ENCODE measurements at regions not wholly inside any gene's neighbourhood (a gene's known extent, or its start where the extent isn't known, plus 50 kb on each side); places are given as distances from the start of the nearest gene placed in this dataset.

- Histone ChIP-seq H3K27me3 (replicated peaks in 1 of 4; ENCODE audit: control insufficient read depth in 3 of 4, extremely low read depth in 1 of 4, insufficient read depth in 3 of 4, low read length in 3 of 4) (no peaks in the 10 kb centered on the region), H2AK5ac (ENCODE audit: low read depth, low read length) (no peak overlapping the region), H3K56ac (replicated peaks; ENCODE audit: insufficient read length, low read depth, low read length) (no peak overlapping the region), H3K79me1 (ENCODE audit: low read depth, low read length) (no peaks in the 10 kb centered on the region), H3K14ac (ENCODE audit: insufficient read length) (no peak overlapping the region), H4K20me1 (replicated peaks in 1 of 2; ENCODE audit: control insufficient read depth in 1 of 2, insufficient read depth in 2 of 2, low read length in 2 of 2) (no peaks in the 10 kb centered on the region), H3K4me2 (ENCODE audit: insufficient read depth in 1 of 2, low read depth in 2 of 2, low read length in 2 of 2) (no peak overlapping the region), H3K18ac (ENCODE audit: extremely low read depth, low read length) (no peak overlapping the region), H4K8ac (ENCODE audit: extremely low read depth, insufficient read depth, low read length) (no peak overlapping the region), H2BK5ac (ENCODE audit: low read depth, low read length) (no peak overlapping the region), H3K9ac (replicated peaks in 1 of 4; ENCODE audit: extremely low read depth in 1 of 4, low read depth in 3 of 4, low read length in 3 of 4) (no peak overlapping the region), H3K27ac (ENCODE audit: low read depth, low read length) (no peak overlapping the region), H2AFZ (ENCODE audit: low read length) (no peak overlapping the region), H3K79me2 (ENCODE audit: control insufficient read depth in 1 of 2, insufficient read depth in 2 of 2, low read length in 2 of 2) (no peaks in the 10 kb centered on the region), H3K4ac (replicated peaks; ENCODE audit: insufficient read length, low read depth, low read length) (no peak overlapping the region), H3K9me3 (ENCODE audit: insufficient read depth in 2 of 2, low read depth in 1 of 2, low read length in 1 of 2) (no peaks in the 10 kb centered on the region), H4K5ac (ENCODE audit: insufficient read length, low read depth, low read length) (no peak overlapping the region), H3K23ac (ENCODE audit: insufficient read length) (no peak overlapping the region), H3K23me2 (ENCODE audit: low read depth, low read length) (no peaks in the 10 kb centered on the region), H4K91ac (replicated peaks; ENCODE audit: insufficient read length, low read length) (no peak overlapping the region), H2BK120ac (replicated peaks; ENCODE audit: low read depth, low read length) (no peak overlapping the region), H2BK20ac (ENCODE audit: low read length) (no peak overlapping the region), H3K4me3 (ENCODE audit: extremely low read depth in 1 of 4, insufficient read depth in 2 of 4, low read depth in 3 of 4, low read length in 4 of 4) (no peak overlapping the region), H2BK15ac (ENCODE audit: low read length) (no peak overlapping the region), H3K36me3 (ENCODE audit: control insufficient read depth in 2 of 4, insufficient read depth in 4 of 4, low read length in 3 of 4) (no peaks in the 10 kb centered on the region), H3K4me1 (replicated peaks in 1 of 4; ENCODE audit: control insufficient read depth in 3 of 4, insufficient read depth in 4 of 4, low read length in 3 of 4) (no peaks in the 10 kb centered on the region), H2BK12ac (ENCODE audit: low read depth, low read length) (no peak overlapping the region)
- FAIRE-seq, result no peak
- 87% methylated on average over 3 of the region's 3 CpGs; no CpG with 5 or more reads in 1 of the 2 experiments for WGBS, 2 experiments (ENCODE audit: extremely low coverage in 1 of 2, insufficient coverage in 1 of 2, insufficient read length in 1 of 2, insufficient replicate concordance in 2 of 2, low coverage in 1 of 2, low lambda C conversion rate in 2 of 2, missing lambda C conversion rate in 1 of 2)
- POLR2A ChIA-PET (ENCODE audit: partially characterized antibody), result no interaction called here
- no peak for TF ChIP-seq RXRA (IDR thresholded peaks at IDR 0.05; ENCODE audit: insufficient read depth, low read depth, low read length)
- CTCF ChIA-PET (ENCODE audit: partially characterized antibody), result interaction anchor here (1.1 to 1.9 kb wide), 3 partner anchors 9 to 14 kb away, joined by 3 to 7 read pairs (median 4); no protein-coding TSS in a partner anchor
- no peak for DNase-seq (ENCODE audit: low read depth in 1 of 2, low spot score in 2 of 2)
Measured at GRCh38 chr3:107975529-107976201, 115.2 kb downstream of the CD47 start.
